Fibroblast of the aortic adventitia (primary cell): ENCODE measurements at regions not wholly inside any gene's neighbourhood (a gene's known extent, or its start where the extent isn't known, plus 50 kb on each side); places are given as distances from the start of the nearest gene placed in this dataset.
"Not testable (repeated sequence)": the region's sequence is repeated elsewhere in the genome, so short reads cannot be mapped to it uniquely, and the experiment has no call there.

Experiments
- DNase-seq: peaks from one replicate; pipeline ENCODE4 v3.0.0-alpha.2; 2010; ENCODE audit warnings: low read depth
- H3K4me3 ChIP-seq: 2 replicates; pipeline ENCODE4 v1.5.1; 2011; ENCODE audit warnings: low read depth, mild to moderate bottlenecking, control low read depth, low read length, moderate library complexity
- TF ChIP-seq, protein P1 (sequence below): IDR thresholded peaks from 2 replicates; pipeline ENCODE4 v1.5.1; 2011; ENCODE audit warnings: mild to moderate bottlenecking, low read length, control low read depth, inconsistent platforms; ENCODE audit not compliant: insufficient read depth

DNA sequence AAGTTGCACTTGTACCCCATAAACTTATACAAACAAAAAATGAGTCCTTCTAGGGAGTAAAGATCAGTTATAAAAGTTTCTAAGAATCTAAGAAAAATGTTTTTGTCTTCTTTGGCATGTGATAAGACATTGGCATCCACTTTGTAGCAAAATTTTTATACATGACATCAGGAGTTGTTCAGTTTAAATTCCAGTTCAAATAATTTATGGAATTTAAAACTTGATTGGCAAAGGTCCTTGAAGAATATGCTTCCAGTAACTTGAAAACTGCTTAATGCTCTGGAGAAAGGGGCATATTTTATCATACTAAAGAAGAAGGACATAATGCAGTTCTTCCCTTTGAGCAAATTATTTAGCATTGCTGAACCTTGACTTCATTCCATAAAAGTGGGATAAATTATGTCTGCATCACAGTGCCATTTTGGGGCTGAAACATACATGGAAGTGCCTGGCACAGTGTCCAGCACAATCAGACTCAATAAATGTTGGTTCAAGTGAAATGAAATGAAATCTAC is 163.3 kb upstream of the IL15 start:
- peak; percentile 30 for DNase-seq
- TF ChIP-seq, protein P1, sequence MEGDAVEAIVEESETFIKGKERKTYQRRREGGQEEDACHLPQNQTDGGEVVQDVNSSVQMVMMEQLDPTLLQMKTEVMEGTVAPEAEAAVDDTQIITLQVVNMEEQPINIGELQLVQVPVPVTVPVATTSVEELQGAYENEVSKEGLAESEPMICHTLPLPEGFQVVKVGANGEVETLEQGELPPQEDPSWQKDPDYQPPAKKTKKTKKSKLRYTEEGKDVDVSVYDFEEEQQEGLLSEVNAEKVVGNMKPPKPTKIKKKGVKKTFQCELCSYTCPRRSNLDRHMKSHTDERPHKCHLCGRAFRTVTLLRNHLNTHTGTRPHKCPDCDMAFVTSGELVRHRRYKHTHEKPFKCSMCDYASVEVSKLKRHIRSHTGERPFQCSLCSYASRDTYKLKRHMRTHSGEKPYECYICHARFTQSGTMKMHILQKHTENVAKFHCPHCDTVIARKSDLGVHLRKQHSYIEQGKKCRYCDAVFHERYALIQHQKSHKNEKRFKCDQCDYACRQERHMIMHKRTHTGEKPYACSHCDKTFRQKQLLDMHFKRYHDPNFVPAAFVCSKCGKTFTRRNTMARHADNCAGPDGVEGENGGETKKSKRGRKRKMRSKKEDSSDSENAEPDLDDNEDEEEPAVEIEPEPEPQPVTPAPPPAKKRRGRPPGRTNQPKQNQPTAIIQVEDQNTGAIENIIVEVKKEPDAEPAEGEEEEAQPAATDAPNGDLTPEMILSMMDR, result no peak
- H3K4me3 ChIP-seq, result no peak overlapping the region

DNA sequence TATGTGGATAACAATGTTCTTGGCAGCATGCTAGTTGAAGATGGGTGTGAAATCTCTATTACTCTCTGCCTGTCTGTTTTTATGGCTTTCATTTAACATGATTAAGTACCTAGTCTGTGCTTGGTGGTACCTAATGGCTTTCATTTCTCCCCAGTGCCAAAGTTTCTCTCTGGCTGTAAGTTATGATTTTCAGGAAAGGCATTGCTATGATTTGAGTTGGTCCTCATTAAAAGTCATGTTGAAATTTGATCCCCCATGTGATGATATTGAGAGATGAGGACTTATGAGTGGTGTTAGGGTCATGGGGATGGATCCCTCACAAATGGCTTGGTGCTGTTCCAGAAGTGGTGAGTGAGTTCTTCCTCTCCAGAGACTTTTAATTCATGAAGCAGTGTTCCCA is 162.4 kb upstream of the IL15 start:
- peak; percentile 30 for DNase-seq
- no peak overlapping the region for H3K4me3 ChIP-seq
- TF ChIP-seq, protein P1, result no peak

DNA sequence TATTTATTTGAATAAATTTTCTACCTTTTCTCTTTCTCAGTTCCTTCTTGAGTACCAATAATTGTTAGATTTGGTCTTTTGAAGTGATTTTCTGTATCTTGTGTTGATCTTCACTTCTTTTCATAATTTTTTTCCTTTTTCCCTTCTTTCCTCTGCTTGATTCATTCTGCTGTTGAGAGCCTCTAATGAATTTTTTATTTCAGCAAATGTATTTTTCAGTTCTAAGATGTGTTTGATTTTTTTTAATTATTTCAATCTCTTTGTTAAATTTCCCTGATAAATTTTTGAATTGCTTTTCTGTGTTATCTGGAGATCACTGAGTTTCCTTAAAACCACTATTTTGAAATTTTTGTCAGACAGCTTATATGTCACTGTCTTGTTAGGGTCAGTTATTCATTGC is 155.4 kb upstream of the IL15 start:
- TF ChIP-seq, protein P1, result no peak
- DNase-seq, result no peak
- no peak overlapping the region for H3K4me3 ChIP-seq

DNA sequence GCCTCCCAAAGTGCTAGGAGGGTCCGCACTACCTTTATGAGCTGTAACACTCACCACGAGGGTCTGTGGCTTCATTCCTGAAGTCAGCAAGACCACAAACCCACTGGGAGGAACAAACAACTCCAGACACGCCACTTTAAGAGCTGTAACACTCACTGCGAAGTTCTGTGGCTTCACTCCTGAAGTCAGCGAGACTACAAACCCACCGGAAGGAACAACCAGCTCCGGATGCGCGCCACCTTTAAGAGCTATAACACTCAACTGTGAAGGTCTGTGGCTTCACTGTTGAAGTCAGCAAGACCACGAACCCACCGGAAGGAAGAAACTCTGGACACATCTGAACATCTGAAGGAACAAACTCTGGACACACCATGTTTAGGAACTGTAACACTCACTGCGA is 152.1 kb upstream of the IL15 start:
- not testable (repeated sequence) for DNase-seq, H3K4me3 ChIP-seq

DNA sequence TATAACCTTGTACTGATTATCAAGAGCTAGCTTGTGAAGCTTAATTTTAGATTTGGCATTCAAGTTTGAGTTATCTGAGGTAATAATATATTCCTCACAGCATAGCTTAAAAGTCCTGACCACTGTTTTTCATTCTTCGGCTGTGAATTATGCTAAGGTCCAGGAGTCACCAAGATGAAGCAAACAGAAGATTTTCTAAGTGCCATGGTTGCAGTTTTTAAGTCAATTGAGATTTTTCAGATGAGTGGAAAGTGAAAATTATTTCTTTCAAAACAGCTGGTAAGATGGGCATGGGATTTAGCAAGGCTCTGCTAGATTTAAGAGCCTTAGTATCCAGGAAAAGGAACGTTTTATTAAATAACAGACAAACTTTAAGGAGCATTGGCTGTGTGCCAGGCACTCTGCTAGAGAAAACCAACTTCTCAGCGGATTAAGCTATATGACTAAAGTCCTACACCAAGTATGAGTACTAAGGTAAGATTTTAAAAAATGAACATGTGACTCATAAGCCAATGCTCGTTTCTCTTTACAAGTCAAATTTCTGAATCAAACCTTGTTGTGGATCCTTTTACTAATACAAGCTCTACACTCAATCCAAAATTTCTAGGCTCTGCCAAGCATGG is 149.9 kb upstream of the IL15 start:
- peak; percentile 69 for DNase-seq
- TF ChIP-seq, protein P1, result no peak
- H3K4me3 ChIP-seq, result no peak overlapping the region

DNA sequence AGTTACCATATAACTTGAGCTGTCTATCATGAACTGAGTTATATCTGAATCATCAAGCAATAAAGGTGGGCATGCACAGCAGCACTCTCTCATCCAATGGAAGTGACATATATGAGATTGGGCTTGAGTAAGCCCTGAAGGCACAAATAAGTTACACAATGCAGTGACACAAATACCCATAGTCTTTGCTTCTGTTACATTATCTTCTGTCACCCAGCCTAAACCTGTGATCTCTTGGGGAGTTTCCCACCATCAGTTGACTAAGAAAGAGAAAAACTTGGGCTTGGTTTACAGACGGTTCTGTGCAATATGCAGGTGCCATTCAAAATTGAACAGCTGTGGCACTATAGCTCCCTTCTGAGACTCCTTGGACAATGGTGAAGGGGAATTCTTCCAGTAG is 138.8 kb upstream of the IL15 start:
- TF ChIP-seq, protein P1, result no peak
- H3K4me3 ChIP-seq, result no peak overlapping the region
- DNase-seq, result no peak

DNA sequence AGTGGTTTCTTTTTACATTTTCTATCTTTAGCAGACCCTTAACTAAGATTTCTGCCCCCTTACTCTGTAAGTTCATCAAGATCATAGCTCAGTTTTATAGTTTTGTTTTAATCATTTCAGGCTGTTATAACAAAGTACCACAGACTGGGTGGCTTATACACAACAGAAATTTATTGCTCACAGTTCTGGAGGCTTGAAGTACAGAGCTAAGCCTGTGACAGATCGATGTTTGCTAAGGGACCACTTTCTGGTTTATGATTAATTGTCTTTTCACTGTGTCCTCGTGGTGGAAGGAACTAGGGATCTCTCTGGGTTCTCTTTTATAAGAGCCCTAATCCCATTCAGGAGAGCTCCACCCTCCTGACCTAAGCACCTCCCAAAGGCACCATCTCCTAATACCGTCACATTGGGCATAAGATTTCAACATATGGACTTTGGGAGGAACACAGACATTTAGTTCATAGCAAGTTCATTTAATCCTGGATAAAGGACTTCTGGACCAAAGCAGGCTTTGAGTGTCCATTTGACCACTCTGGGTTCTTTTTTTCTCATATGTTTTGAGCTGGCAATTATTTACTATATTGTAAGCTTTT is 137.0 kb upstream of the IL15 start:
- no peak for DNase-seq
- TF ChIP-seq, protein P1, result no peak

More for the DNA sequence above, 137.0 kb upstream of the IL15 start:
- H3K4me3 ChIP-seq, result no peak overlapping the region
